Vagina (tissue), 2 donors: ENCODE measurements at regions not wholly inside any gene's neighbourhood (a gene's known extent, or its start where the extent isn't known, plus 50 kb on each side); places are given as distances from the start of the nearest gene placed in this dataset.
"Not testable (repeated sequence)": the region's sequence is repeated elsewhere in the genome, so short reads cannot be mapped to it uniquely, and the experiment has no call there.

Experiments used
- DNase-seq, 2 donors: peaks; one replicate each; pipeline ENCODE4 v3.0.0-alpha.2; 2017; ENCODE audit errors: extremely low spot score in 2 of 2
- H3K27ac ChIP-seq: fragments of 200-600 bp; sonication (generic); one replicate; pipeline ENCODE4 v1.5.1; 2019
- H3K27me3 ChIP-seq: fragments of 200-600 bp; sonication (generic); one replicate; pipeline ENCODE4 v1.5.1; 2019
- H3K36me3 ChIP-seq, 2 donors: fragments of 200-600 bp; sonication (generic); one replicate each; pipeline ENCODE4 v1.5.1; 2017 to 2019
- H3K4me1 ChIP-seq: fragments of 200-600 bp; sonication (generic); one replicate; pipeline ENCODE4 v1.5.1; 2019
- H3K4me3 ChIP-seq, 2 donors: fragments of 200-600 bp; sonication (generic); 1 replicate in 1 of 2; 2 replicates in 1 of 2; pipeline ENCODE4 v1.5.1; 2016 to 2019
- H3K9me3 ChIP-seq: fragments of 200-600 bp; sonication (generic); one replicate; pipeline ENCODE4 v1.5.1; 2019
- CTCF ChIP-seq, 3 experiments: fragments of 450-650 bp in 2 of 3; fragments of 200-600 bp in 1 of 3; sonication (generic) in 1 of 3; IDR thresholded peaks; one replicate each; pipeline ENCODE4 v1.5.1; 2017 to 2019; ENCODE audit warnings: antibody characterized with exemption in 3 of 3, mild to moderate bottlenecking in 2 of 3, moderate library complexity in 2 of 3
- POLR2A ChIP-seq, 2 donors: fragments of 450-650 bp; IDR thresholded peaks; one replicate each; pipeline ENCODE4 v1.6.1; 2017; ENCODE audit warnings: antibody characterized with exemption in 2 of 2, mild to moderate bottlenecking in 2 of 2, moderate library complexity in 2 of 2
- POLR2AphosphoS5 ChIP-seq, 2 donors: sonication (generic); formaldehyde crosslinking; IDR thresholded peaks; one replicate each; pipeline ENCODE4 v1.9.0; 2017; ENCODE audit warnings: antibody characterized with exemption in 2 of 2, mild to moderate bottlenecking in 2 of 2, low read depth in 1 of 2; ENCODE audit not compliant: insufficient read depth in 1 of 2
- intact Hi-C: fragments of 100-400 bp; cut with DNase I; formaldehyde crosslinking; loops from one replicate; pipeline ENCODE4 v1.15.1; 2023

GRCh38 chr4:138863160-138863559 is 152.4 kb upstream of the NOCT start:
- Histone ChIP-seq H3K4me3 (no peak overlapping the region), H3K27me3 (no peaks in the 10 kb centered on the region), H3K36me3 (no peaks in the 10 kb centered on the region), H3K9me3 (no peaks in the 10 kb centered on the region), H3K4me1 (no peaks in the 10 kb centered on the region), H3K27ac (no peak overlapping the region)
- intact Hi-C loops, result no loop called here
- DNase-seq, result no peak
- no peak for TF ChIP-seq POLR2AphosphoS5 (IDR thresholded peaks at IDR 0.05; ENCODE audit: insufficient read depth in 1 of 2, low read depth in 1 of 2)
- TF ChIP-seq CTCF (IDR thresholded peaks at IDR 0.05), result no peak
- no peak for TF ChIP-seq POLR2A (IDR thresholded peaks at IDR 0.05)

GRCh38 chr4:138861135-138861534 is 154.4 kb upstream of the NOCT start:
- Histone ChIP-seq H3K9me3 (no peaks in the 10 kb centered on the region), H3K4me1 (no peaks in the 10 kb centered on the region), H3K27me3 (no peaks in the 10 kb centered on the region), H3K36me3 (no peaks in the 10 kb centered on the region), H3K4me3 (no peak overlapping the region), H3K27ac (no peak overlapping the region)
- intact Hi-C loops, result no loop called here
- no peak for DNase-seq
- TF ChIP-seq CTCF (IDR thresholded peaks at IDR 0.05), result no peak
- TF ChIP-seq POLR2A (IDR thresholded peaks at IDR 0.05), result no peak
- no peak for TF ChIP-seq POLR2AphosphoS5 (IDR thresholded peaks at IDR 0.05; ENCODE audit: insufficient read depth in 1 of 2, low read depth in 1 of 2)

GRCh38 chr4:138860357-138860756 is 155.2 kb upstream of the NOCT start:
- H3K9me3 ChIP-seq, H3K27ac ChIP-seq, H3K36me3 ChIP-seq, intact Hi-C loops, H3K4me3 ChIP-seq, H3K27me3 ChIP-seq, DNase-seq, H3K4me1 ChIP-seq: not testable (repeated sequence)

GRCh38 chr4:138859254-138859653 is 156.3 kb upstream of the NOCT start:
- no peak for TF ChIP-seq CTCF (IDR thresholded peaks at IDR 0.05)
- Histone ChIP-seq H3K4me3 (no peak overlapping the region), H3K27ac (no peak overlapping the region), H3K36me3 (no peaks in the 10 kb centered on the region), H3K9me3 (no peaks in the 10 kb centered on the region), H3K4me1 (no peaks in the 10 kb centered on the region), H3K27me3 (no peaks in the 10 kb centered on the region)
- no peak for DNase-seq
- intact Hi-C loops, result no loop called here

GRCh38 chr4:138858419-138858818 is 157.2 kb upstream of the NOCT start:
- DNase-seq, result no peak
- TF ChIP-seq POLR2AphosphoS5 (IDR thresholded peaks at IDR 0.05; ENCODE audit: insufficient read depth in 1 of 2, low read depth in 1 of 2) (no peak), POLR2A (IDR thresholded peaks at IDR 0.05) (no peak), CTCF (IDR thresholded peaks at IDR 0.05) (no peak)
- H3K4me3 ChIP-seq, result no peak overlapping the region
- no peak overlapping the region for H3K27ac ChIP-seq
- H3K9me3 ChIP-seq, result no peaks in the 10 kb centered on the region
- intact Hi-C loops, result no loop called here
- no peaks in the 10 kb centered on the region for H3K27me3 ChIP-seq
- no peaks in the 10 kb centered on the region for H3K4me1 ChIP-seq
- H3K36me3 ChIP-seq, result no peaks in the 10 kb centered on the region

GRCh38 chr4:138857416-138857815 is 158.2 kb upstream of the NOCT start:
- intact Hi-C loops, result no loop called here
- TF ChIP-seq CTCF (IDR thresholded peaks at IDR 0.05), result no peak
- no peak for TF ChIP-seq POLR2AphosphoS5 (IDR thresholded peaks at IDR 0.05; ENCODE audit: insufficient read depth in 1 of 2, low read depth in 1 of 2)
- TF ChIP-seq POLR2A (IDR thresholded peaks at IDR 0.05), result no peak
- H3K4me1 ChIP-seq, result no peaks in the 10 kb centered on the region

More at GRCh38 chr4:138857416-138857815, 158.2 kb upstream of the NOCT start:
- H3K4me3 ChIP-seq, result no peak overlapping the region
- DNase-seq, result no peak
- no peaks in the 10 kb centered on the region for H3K27me3 ChIP-seq
- no peaks in the 10 kb centered on the region for H3K36me3 ChIP-seq
- H3K27ac ChIP-seq, result no peak overlapping the region
- H3K9me3 ChIP-seq, result no peaks in the 10 kb centered on the region
